Liver (tissue), 8 donors: ENCODE measurements at regions not wholly inside any gene's neighbourhood (a gene's known extent, or its start where the extent isn't known, plus 50 kb on each side); places are given as distances from the start of the nearest gene placed in this dataset.

Source experiments
- DNase-seq: peaks from one replicate; pipeline ENCODE4 v3.0.0-alpha.2; 2017; ENCODE audit warnings: low spot score
- H3K27ac ChIP-seq, 2 donors: one replicate each; pipeline ENCODE4 v1.7.0; 2013; ENCODE audit warnings: inconsistent platforms in 2 of 2, low read length in 2 of 2, control low read depth in 1 of 2, low read depth in 1 of 2, mild to moderate bottlenecking in 1 of 2
- H3K27me3 ChIP-seq, 4 donors: one replicate each; pipeline versions ENCODE4 v1.6.1 to v1.7.0; 2013; ENCODE audit warnings: low read length in 3 of 4, inconsistent platforms in 1 of 4, mild to moderate bottlenecking in 1 of 4, moderate library complexity in 1 of 4; ENCODE audit not compliant: control insufficient read depth in 4 of 4, insufficient read depth in 4 of 4
- H3K36me3 ChIP-seq, 4 donors: one replicate each; pipeline versions ENCODE4 v1.6.1 to v1.7.0; 2013; ENCODE audit warnings: low read length in 3 of 4, mild to moderate bottlenecking in 3 of 4, low read depth in 1 of 4, moderate library complexity in 1 of 4; ENCODE audit not compliant: control insufficient read depth in 4 of 4, insufficient read depth in 3 of 4
- H3K4me1 ChIP-seq, 4 donors: one replicate each; pipeline versions ENCODE4 v1.6.1 to v1.7.0; 2013; ENCODE audit warnings: low read length in 3 of 4, mild to moderate bottlenecking in 3 of 4, moderate library complexity in 1 of 4; ENCODE audit not compliant: control insufficient read depth in 4 of 4, insufficient read depth in 4 of 4
- H3K4me3 ChIP-seq, 3 donors: one replicate each; pipeline versions ENCODE4 v1.6.1 to v1.7.0; 2013; ENCODE audit warnings: low read length in 3 of 3, control low read depth in 1 of 3, low read depth in 1 of 3, mild to moderate bottlenecking in 1 of 3
- H3K9ac ChIP-seq, 2 donors: one replicate each; pipeline ENCODE4 v1.7.0; 2013; ENCODE audit warnings: low read length in 2 of 2, mild to moderate bottlenecking in 2 of 2, moderate library complexity in 2 of 2, control low read depth in 1 of 2, low read depth in 1 of 2
- H3K9me3 ChIP-seq, 4 donors: one replicate each; pipeline versions ENCODE4 v1.6.1 to v1.7.0; 2013; ENCODE audit warnings: low read length in 3 of 4; ENCODE audit not compliant: control insufficient read depth in 4 of 4
- ATF3 ChIP-seq: IDR thresholded peaks from 2 replicates; pipeline ENCODE4 v1.6.1; 2016; ENCODE audit warnings: antibody characterized with exemption
- CTCF ChIP-seq: fragments of 150-350 bp; IDR thresholded peaks from 2 replicates; pipeline ENCODE4 v1.5.1; 2017; ENCODE audit warnings: improper control_type of control experiment, low read depth, low read length; ENCODE audit not compliant: missing input control
- EGR1 ChIP-seq, 2 donors: IDR thresholded peaks; 2 replicates each; pipeline ENCODE4 v1.6.1; 2016 to 2018; ENCODE audit warnings: antibody characterized with exemption in 2 of 2, low read depth in 2 of 2
- FOXA1 ChIP-seq: IDR thresholded peaks from 2 replicates; pipeline ENCODE4 v1.6.1; 2016; ENCODE audit warnings: antibody characterized with exemption
- FOXA2 ChIP-seq: IDR thresholded peaks from 2 replicates; pipeline ENCODE4 v1.6.1; 2016; ENCODE audit warnings: antibody characterized with exemption
- GABPA ChIP-seq, 2 donors: IDR thresholded peaks in 1 of 2; conservative IDR thresholded peaks in 1 of 2; 2 replicates each; pipeline ENCODE4 v1.6.1; 2016; ENCODE audit warnings: antibody characterized with exemption in 2 of 2, mild to moderate bottlenecking in 1 of 2, moderate library complexity in 1 of 2
- HNF4A ChIP-seq, 2 donors: conservative IDR thresholded peaks; 2 replicates each; pipeline ENCODE4 v1.6.1; 2016; ENCODE audit warnings: antibody characterized with exemption in 2 of 2, mild to moderate bottlenecking in 2 of 2
- HNF4G ChIP-seq: IDR thresholded peaks from 2 replicates; pipeline ENCODE4 v1.6.1; 2016; ENCODE audit warnings: antibody characterized with exemption
- JUND ChIP-seq, 2 donors: IDR thresholded peaks; 2 replicates each; pipeline ENCODE4 v1.6.1; 2016; ENCODE audit warnings: antibody characterized with exemption in 2 of 2
- MAX ChIP-seq: IDR thresholded peaks from 2 replicates; pipeline ENCODE4 v1.6.1; 2016; ENCODE audit warnings: antibody characterized with exemption
- NR2F2 ChIP-seq: IDR thresholded peaks from 2 replicates; pipeline ENCODE4 v1.6.1; 2016; ENCODE audit warnings: antibody characterized with exemption
- RAD21 ChIP-seq, 2 donors: IDR thresholded peaks; 2 replicates each; pipeline ENCODE4 v1.6.1; 2016; ENCODE audit warnings: antibody characterized with exemption in 2 of 2, mild to moderate bottlenecking in 2 of 2
- REST ChIP-seq: IDR thresholded peaks from 2 replicates; pipeline ENCODE4 v1.6.1; 2016; ENCODE audit warnings: antibody characterized with exemption, mild to moderate bottlenecking
- RXRA ChIP-seq, 2 donors: IDR thresholded peaks; 2 replicates each; pipeline ENCODE4 v1.6.1; 2017 to 2018; ENCODE audit warnings: antibody characterized with exemption in 2 of 2, mild to moderate bottlenecking in 1 of 2
- SP1 ChIP-seq: IDR thresholded peaks from 2 replicates; pipeline ENCODE4 v1.6.1; 2018; ENCODE audit warnings: antibody characterized with exemption, mild to moderate bottlenecking
- TAF1 ChIP-seq: conservative IDR thresholded peaks from 2 replicates; pipeline ENCODE4 v1.6.1; 2016; ENCODE audit warnings: antibody characterized with exemption, mild to moderate bottlenecking
- YY1 ChIP-seq: IDR thresholded peaks from 2 replicates; pipeline ENCODE4 v1.6.1; 2016; ENCODE audit warnings: antibody characterized with exemption, mild to moderate bottlenecking
- ZBTB33 ChIP-seq: IDR thresholded peaks from 2 replicates; pipeline ENCODE4 v1.6.1; 2016; ENCODE audit warnings: antibody characterized with exemption
- WGBS: extraction: QIAGEN DNeasy Blood & Tissue Kit; methylation state at CpG from one replicate; pipeline ENCODE4 v1.1.7; 2013; 5-methylcytosine and 5-hydroxymethylcytosine counted together
- donor health status: healthy.
- donor health status: healthy.
- donor health status: healthy.
- donor health status: healthy.
- donor health status: healthy.

- no peaks in the 10 kb centered on the region for H3K9me3 ChIP-seq
- no peak overlapping the region for H3K9ac ChIP-seq
- H3K27ac ChIP-seq: no peak overlapping the region
- WGBS: 77% methylated on average over 3 of the region's 3 CpGs
- no peak for DNase-seq
- peaks cover 4 to 13% (median 6%) of the 10 kb centered on the region in 4 donors for H3K4me1 ChIP-seq
- TF ChIP-seq YY1 (no peak), GABPA (IDR thresholded peaks at IDR 0.05 in 1 of 2, conservative IDR thresholded peaks at IDR 0.05 in 1 of 2) (no peak), ZBTB33 (no peak), RAD21 (IDR thresholded peaks at IDR 0.05) (no peak), HNF4A (conservative IDR thresholded peaks at IDR 0.05) (no peak), TAF1 (no peak), REST (no peak), SP1 (no peak)
- no peak overlapping the region for H3K4me3 ChIP-seq
- H3K27me3 ChIP-seq: no peaks in the 10 kb centered on the region
- H3K36me3 ChIP-seq: no peaks in the 10 kb centered on the region
Observed at GRCh38 chr21:15457965-15458364, 271.8 kb upstream of the USP25 start.

GRCh38 chr21:15462092-15462491 lies 267.7 kb upstream of the USP25 start:
- 81% methylated on average over 1 of the region's 1 CpG for WGBS
- H3K27me3 ChIP-seq: no peaks in the 10 kb centered on the region

More at GRCh38 chr21:15462092-15462491, 267.7 kb upstream of the USP25 start:
- Histone ChIP-seq H3K4me1 (no peaks in the 10 kb centered on the region), H3K9ac (no peak overlapping the region), H3K4me3 (no peak overlapping the region), H3K36me3 (no peaks in the 10 kb centered on the region), H3K9me3 (no peaks in the 10 kb centered on the region), H3K27ac (no peak overlapping the region)
- no peak for TF ChIP-seq EGR1 (IDR thresholded peaks at IDR 0.05; ENCODE audit: low read depth in 2 of 2)
- no peak for TF ChIP-seq GABPA (IDR thresholded peaks at IDR 0.05 in 1 of 2, conservative IDR thresholded peaks at IDR 0.05 in 1 of 2)
- no peak for TF ChIP-seq NR2F2
- no peak for TF ChIP-seq JUND (IDR thresholded peaks at IDR 0.05)
- no peak for TF ChIP-seq RAD21 (IDR thresholded peaks at IDR 0.05)
- no peak for TF ChIP-seq CTCF
- TF ChIP-seq MAX: no peak
- no peak for TF ChIP-seq ZBTB33
- no peak for TF ChIP-seq TAF1
- no peak for TF ChIP-seq HNF4G
- TF ChIP-seq REST: no peak
- no peak for TF ChIP-seq ATF3
- no peak for TF ChIP-seq FOXA2
- no peak for TF ChIP-seq RXRA (IDR thresholded peaks at IDR 0.05)
- no peak for TF ChIP-seq FOXA1
- no peak for TF ChIP-seq SP1
- TF ChIP-seq HNF4A (conservative IDR thresholded peaks at IDR 0.05): no peak
- no peak for TF ChIP-seq YY1
- DNase-seq: no peak
